H1 (cell line): ENCODE measurements at regions not wholly inside any gene's neighbourhood (a gene's known extent, or its start where the extent isn't known, plus 50 kb on each side); places are given as distances from the start of the nearest gene placed in this dataset.

Source experiments
- CTCF ChIA-PET: fragments of 300-600 bp; sonication (Branson Sonifier 250); formaldehyde crosslinking; loops from one replicate; lab custom pipeline; 2021; ENCODE audit not compliant: partially characterized antibody; lab: Charles Lee
- POLR2A ChIA-PET: fragments of 300-600 bp; sonication (Branson Sonifier 250); formaldehyde crosslinking; loops from one replicate; lab custom pipeline; 2021; ENCODE audit warnings: inconsistent platforms; ENCODE audit not compliant: partially characterized antibody; lab: Charles Lee
- DNase-seq, 2 experiments: peaks; one replicate each; pipeline versions ENCODE4 v3.0.0 to v3.0.0-alpha.2; 2010 to 2022; ENCODE audit warnings: low spot score in 2 of 2, low read depth in 1 of 2, mixed read lengths in 1 of 2
- FAIRE-seq: peaks from 2 replicates; lab custom pipeline; 2011; peaks lifted over from hg19 to GRCh38; lab: Jason Lieb, UNC
- H2AFZ ChIP-seq: 2 replicates; pipeline ENCODE4 v1.8.1; 2012; ENCODE audit warnings: low read length, inconsistent platforms
- H2AK5ac ChIP-seq: 2 replicates; pipeline ENCODE4 v1.6.1; 2013; ENCODE audit warnings: low read depth, low read length
- H2BK120ac ChIP-seq: replicated peaks from 2 replicates; pipeline ENCODE3; 2013; ENCODE audit warnings: low read depth, low read length, inconsistent platforms
- H2BK12ac ChIP-seq: 2 replicates; pipeline ENCODE4 v1.6.1; 2013; ENCODE audit warnings: low read depth, low read length
- H2BK15ac ChIP-seq: 2 replicates; pipeline ENCODE4 v1.6.1; 2013; ENCODE audit warnings: low read length
- H2BK20ac ChIP-seq: 2 replicates; pipeline ENCODE4 v1.6.1; 2013; ENCODE audit warnings: low read length
- H2BK5ac ChIP-seq: 2 replicates; pipeline ENCODE4 v1.6.1; 2013; ENCODE audit warnings: low read depth, low read length
- H3K14ac ChIP-seq: 2 replicates; pipeline ENCODE4 v1.6.1; 2013; ENCODE audit warnings: inconsistent platforms; ENCODE audit not compliant: insufficient read length
- H3K18ac ChIP-seq: 2 replicates; pipeline ENCODE4 v1.6.1; 2013; ENCODE audit warnings: low read length; ENCODE audit errors: extremely low read depth
- H3K23ac ChIP-seq: 2 replicates; pipeline ENCODE4 v1.6.1; 2013; ENCODE audit warnings: inconsistent platforms; ENCODE audit not compliant: insufficient read length
- H3K23me2 ChIP-seq: 2 replicates; pipeline ENCODE4 v1.6.1; 2013; ENCODE audit warnings: low read depth, low read length
- H3K27ac ChIP-seq: 2 replicates; pipeline ENCODE4 v1.6.1; 2011; ENCODE audit warnings: low read depth, low read length, inconsistent platforms
- H3K27me3 ChIP-seq, 4 experiments: replicated peaks in 1 of 4; 1 replicate in 1 of 4; 2 replicates in 3 of 4; pipeline versions ENCODE4 v1.6.1 to v1.8.1; 2011 to 2013; ENCODE audit warnings: low read length in 3 of 4, mild to moderate bottlenecking in 3 of 4, inconsistent platforms in 2 of 4, mixed read lengths in 2 of 4, moderate library complexity in 1 of 4; ENCODE audit not compliant: control insufficient read depth in 3 of 4, insufficient read depth in 3 of 4; ENCODE audit errors: extremely low read depth in 1 of 4
- H3K36me3 ChIP-seq, 4 experiments: 2 replicates each; pipeline versions ENCODE4 v1.6.1 to v1.8.1; 2011 to 2013; ENCODE audit warnings: mild to moderate bottlenecking in 4 of 4, low read length in 3 of 4, moderate library complexity in 2 of 4, control low read depth in 1 of 4, inconsistent platforms in 1 of 4; ENCODE audit not compliant: insufficient read depth in 4 of 4, control insufficient read depth in 2 of 4
- H3K4ac ChIP-seq: replicated peaks from 2 replicates; pipeline ENCODE3; 2013; ENCODE audit warnings: low read length, low read depth, mixed read lengths, inconsistent platforms; ENCODE audit not compliant: insufficient read length
- H3K4me1 ChIP-seq, 4 experiments: replicated peaks in 1 of 4; 1 replicate in 1 of 4; 2 replicates in 3 of 4; pipeline versions ENCODE4 v1.6.1 to v1.8.1; 2011 to 2013; ENCODE audit warnings: low read length in 3 of 4, inconsistent platforms in 2 of 4, mixed read lengths in 1 of 4; ENCODE audit not compliant: insufficient read depth in 4 of 4, control insufficient read depth in 3 of 4
- H3K4me2 ChIP-seq, 2 experiments: 2 replicates each; pipeline versions ENCODE4 v1.6.1 to v1.8.1; 2011 to 2013; ENCODE audit warnings: low read depth in 2 of 2, low read length in 2 of 2, control low read depth in 1 of 2, inconsistent platforms in 1 of 2, mild to moderate bottlenecking in 1 of 2; ENCODE audit not compliant: insufficient read depth in 1 of 2
- H3K4me3 ChIP-seq, 4 experiments: fragments of 200-600, 300-600 bp in 1 of 4; sonication (generic), shearing (Covaris generic), sonication (Bioruptor Twin) in 1 of 4; 2 replicates each; pipeline versions ENCODE4 v1.5.1 to v1.8.1; 2011 to 2016; ENCODE audit warnings: low read length in 4 of 4, low read depth in 3 of 4, control low read depth in 2 of 4, inconsistent platforms in 2 of 4, mild to moderate bottlenecking in 2 of 4, mixed read lengths in 1 of 4, moderate library complexity in 1 of 4; ENCODE audit not compliant: insufficient read depth in 2 of 4; ENCODE audit errors: extremely low read depth in 1 of 4
- H3K56ac ChIP-seq: replicated peaks from 2 replicates; pipeline ENCODE3; 2013; ENCODE audit warnings: low read depth, mild to moderate bottlenecking, mixed read lengths, low read length, inconsistent platforms; ENCODE audit not compliant: insufficient read length
- H3K79me1 ChIP-seq: 2 replicates; pipeline ENCODE4 v1.6.1; 2013; ENCODE audit warnings: low read depth, low read length, control low read depth
- H3K79me2 ChIP-seq, 2 experiments: 2 replicates each; pipeline versions ENCODE4 v1.6.1 to v1.8.1; 2012 to 2013; ENCODE audit warnings: low read length in 2 of 2, mild to moderate bottlenecking in 2 of 2, inconsistent platforms in 1 of 2; ENCODE audit not compliant: insufficient read depth in 2 of 2, control insufficient read depth in 1 of 2
- H3K9ac ChIP-seq, 4 experiments: replicated peaks in 1 of 4; 1 replicate in 1 of 4; 2 replicates in 3 of 4; pipeline versions ENCODE4 v1.6.1 to v1.8.1; 2011 to 2013; ENCODE audit warnings: low read depth in 3 of 4, low read length in 3 of 4, control low read depth in 2 of 4, mild to moderate bottlenecking in 2 of 4, moderate library complexity in 2 of 4, inconsistent platforms in 1 of 4; ENCODE audit errors: extremely low read depth in 1 of 4
- H3K9me3 ChIP-seq, 2 experiments: 2 replicates each; pipeline versions ENCODE4 v1.6.1 to v1.8.1; 2012 to 2013; ENCODE audit warnings: mild to moderate bottlenecking in 2 of 2, moderate library complexity in 2 of 2, control low read depth in 1 of 2, inconsistent platforms in 1 of 2, low read depth in 1 of 2, low read length in 1 of 2, mixed read lengths in 1 of 2; ENCODE audit not compliant: insufficient read depth in 2 of 2
- H4K20me1 ChIP-seq, 2 experiments: replicated peaks in 1 of 2; 2 replicates each; pipeline versions ENCODE3 to v1.8.1; 2011 to 2013; ENCODE audit warnings: inconsistent platforms in 2 of 2, low read length in 2 of 2, mild to moderate bottlenecking in 1 of 2; ENCODE audit not compliant: insufficient read depth in 2 of 2, control insufficient read depth in 1 of 2
- H4K5ac ChIP-seq: 2 replicates; pipeline ENCODE4 v1.6.1; 2013; ENCODE audit warnings: low read length, low read depth, mixed read lengths, inconsistent platforms; ENCODE audit not compliant: insufficient read length
- H4K8ac ChIP-seq: 2 replicates; pipeline ENCODE4 v1.8.0; 2013; ENCODE audit warnings: mild to moderate bottlenecking, moderate library complexity, low read length, inconsistent platforms; ENCODE audit not compliant: insufficient read depth; ENCODE audit errors: extremely low read depth
- H4K91ac ChIP-seq: replicated peaks from 2 replicates; pipeline ENCODE3; 2013; ENCODE audit warnings: low read length, mixed read lengths, inconsistent platforms; ENCODE audit not compliant: insufficient read length
- EZH2 ChIP-seq: fragments of 200-600 bp; sonication (generic); IDR thresholded peaks from 2 replicates; pipeline ENCODE4 v1.7.1; 2012; ENCODE audit warnings: low read depth, mild to moderate bottlenecking, moderate library complexity, low read length, inconsistent platforms; ENCODE audit not compliant: severe bottlenecking
- KDM5A ChIP-seq: fragments of 200-600 bp; IDR thresholded peaks from 2 replicates; pipeline ENCODE4 v1.7.1; 2012; ENCODE audit warnings: mild to moderate bottlenecking, low read length, inconsistent platforms, mixed read lengths
- NRF1 ChIP-seq: IDR thresholded peaks from 2 replicates; pipeline ENCODE4 v1.6.1; 2011; ENCODE audit warnings: mild to moderate bottlenecking, low read depth, low read length, improper control_type of control experiment
- WGBS, 2 experiments: shearing (Covaris generic) in 1 of 2; methylation state at CpG; one replicate each; pipeline versions ENCODE4 v1.1.6 to v1.1.7; 2013 to 2015; ENCODE audit warnings: low lambda C conversion rate in 2 of 2, mixed read lengths in 2 of 2, inconsistent platforms in 1 of 2, low coverage in 1 of 2, missing lambda C conversion rate in 1 of 2; ENCODE audit not compliant: insufficient replicate concordance in 2 of 2, insufficient coverage in 1 of 2, insufficient read length in 1 of 2; ENCODE audit errors: extremely low coverage in 1 of 2, missing lambda C conversion rate in 1 of 2; 5-methylcytosine and 5-hydroxymethylcytosine counted together

DNA sequence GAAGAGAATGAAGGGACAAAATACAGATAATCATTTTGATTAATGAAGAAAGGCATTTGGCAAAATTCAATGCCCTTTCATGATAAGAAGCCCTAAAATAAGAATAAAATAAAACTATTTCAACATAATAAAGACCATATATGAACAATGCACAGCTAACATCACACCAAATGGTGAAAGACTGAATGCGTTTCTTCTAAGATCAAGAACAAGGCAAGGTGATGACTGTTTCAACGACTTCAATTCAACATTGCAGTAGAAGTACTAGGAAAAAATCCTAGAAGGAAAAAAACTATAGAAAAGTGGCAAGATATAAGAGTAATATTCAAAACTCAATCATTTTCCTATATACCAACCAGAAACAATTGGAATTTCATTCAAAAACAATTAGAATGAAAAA is 280.1 kb upstream of the GRM7 start:
- CTCF ChIA-PET: no interaction called here
- no peak overlapping the region for H2BK120ac ChIP-seq
- H3K4me2 ChIP-seq: no peak overlapping the region
- no peak overlapping the region for H2BK20ac ChIP-seq
- H2BK15ac ChIP-seq: no peak overlapping the region
- H3K4me1 ChIP-seq: no peaks in the 10 kb centered on the region
- no peaks in the 10 kb centered on the region for H3K9me3 ChIP-seq
- H3K27me3 ChIP-seq: no peaks in the 10 kb centered on the region
- no peak overlapping the region for H2AK5ac ChIP-seq
- no peaks in the 10 kb centered on the region for H3K36me3 ChIP-seq
- H4K8ac ChIP-seq: no peak overlapping the region
- no peaks in the 10 kb centered on the region for H3K79me2 ChIP-seq
- no peaks in the 10 kb centered on the region for H4K20me1 ChIP-seq
- TF ChIP-seq NRF1 (no peak), KDM5A (no peak), EZH2 (no peak)
- TF ChIP-seq, all 59 proteins: peak for 0
- no peak overlapping the region for H2BK12ac ChIP-seq
- no peak for DNase-seq
- no peak overlapping the region for H3K27ac ChIP-seq
- no peaks in the 10 kb centered on the region for H3K79me1 ChIP-seq
- no peak overlapping the region for H3K4me3 ChIP-seq
- H3K56ac ChIP-seq: no peak overlapping the region
- no peak overlapping the region for H2AFZ ChIP-seq
- H2BK5ac ChIP-seq: no peak overlapping the region
- H3K14ac ChIP-seq: no peak overlapping the region
- no peak overlapping the region for H4K5ac ChIP-seq
- no peaks in the 10 kb centered on the region for H3K23me2 ChIP-seq
- no peak overlapping the region for H3K9ac ChIP-seq
- H3K23ac ChIP-seq: no peak overlapping the region
- H3K18ac ChIP-seq: no peak overlapping the region
- 97% methylated on average over 2 of the region's 2 CpGs; no CpG with 5 or more reads in 1 of the 2 experiments for WGBS, 2 experiments
- H3K4ac ChIP-seq: no peak overlapping the region
- POLR2A ChIA-PET: no interaction called here
- no peak for FAIRE-seq
- H4K91ac ChIP-seq: no peak overlapping the region
